ENCODE measurements at regions not wholly inside any gene's neighbourhood (a gene's known extent, or its start where the extent isn't known, plus 50 kb on each side); places are given as distances from the start of the nearest gene placed in this dataset.
"Not testable (repeated sequence)": the region's sequence is repeated elsewhere in the genome, so short reads cannot be mapped to it uniquely, and the experiment has no call there.

- DNase-seq (peak; percentile 29 to 34), FAIRE-seq (no peak)
- whole genome bisulfite sequencing, 3 donors: 60 to 75% (median 62%) methylated on average over 5 of the region's 5 CpGs
- H3K27ac ChIP-seq (ENCODE audit: low read depth in 1 of 3, low read length in 2 of 3): no peak overlapping the region
- H3K4me3 ChIP-seq (ENCODE audit: low read depth in 1 of 3, low read length in 3 of 3): no peak overlapping the region
- no peaks in the 10 kb centered on the region for H3K36me3 ChIP-seq (ENCODE audit: control insufficient read depth in 3 of 3, insufficient read depth in 2 of 3, low read depth in 1 of 3, low read length in 3 of 3)
- no peaks in the 10 kb centered on the region for H3K27me3 ChIP-seq (ENCODE audit: control insufficient read depth in 3 of 3, insufficient read depth in 3 of 3, low read length in 3 of 3)
- H3K4me1 ChIP-seq (ENCODE audit: control insufficient read depth in 3 of 3, insufficient read depth in 2 of 3, low read depth in 1 of 3, low read length in 2 of 3): peaks cover 0 to 10% (median 0%) of the 10 kb centered on the region in 3 donors
- H3K9me3 ChIP-seq (ENCODE audit: control insufficient read depth in 2 of 2, insufficient read depth in 1 of 2, low read depth in 1 of 2, low read length in 1 of 2): peaks cover 0 to 10% of the 10 kb centered on the region in 2 donors
Observed at GRCh38 chr13:50531917-50532899, 311.3 kb downstream of the DLEU7 start.

GRCh38 chr13:50535050-50535449 is 308.4 kb downstream of the DLEU7 start:
- no peak for DNase-seq
- FAIRE-seq: no peak
- no peak overlapping the region for H3K4me3 ChIP-seq (ENCODE audit: low read depth in 1 of 3, low read length in 3 of 3)

DNA sequence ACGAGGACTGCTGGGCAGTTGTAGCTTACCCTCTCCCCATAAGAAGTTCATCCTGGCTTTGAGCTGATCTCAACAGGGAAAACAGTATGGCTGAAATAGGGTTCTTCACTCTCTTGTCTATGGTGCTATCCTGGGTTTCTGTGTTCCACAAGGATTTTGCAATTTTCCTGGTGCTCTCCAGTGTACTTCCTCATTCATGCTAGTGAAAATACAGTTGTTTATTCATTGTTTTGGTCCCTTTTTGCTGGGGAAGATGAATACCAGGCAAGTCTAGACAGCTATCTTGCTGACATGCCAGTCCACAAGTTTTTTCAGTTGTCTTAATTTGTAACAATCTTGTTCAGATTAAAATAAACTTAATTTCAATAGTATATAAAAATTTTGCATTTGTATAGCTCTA is 306.5 kb downstream of the DLEU7 start:
- no peaks in the 10 kb centered on the region for H3K36me3 ChIP-seq (ENCODE audit: control insufficient read depth in 3 of 3, insufficient read depth in 2 of 3, low read depth in 1 of 3, low read length in 3 of 3)
- DNase-seq (no peak), FAIRE-seq (no peak)
- no peaks in the 10 kb centered on the region for H3K27me3 ChIP-seq (ENCODE audit: control insufficient read depth in 3 of 3, insufficient read depth in 3 of 3, low read length in 3 of 3)
- H3K9me3 ChIP-seq (ENCODE audit: control insufficient read depth in 2 of 2, insufficient read depth in 1 of 2, low read depth in 1 of 2, low read length in 1 of 2): peaks cover 0 to 14% of the 10 kb centered on the region in 2 donors
- no peaks in the 10 kb centered on the region for H3K4me1 ChIP-seq (ENCODE audit: control insufficient read depth in 3 of 3, insufficient read depth in 2 of 3, low read depth in 1 of 3, low read length in 2 of 3)
- 70 to 90% (median 73%) methylated on average over 1 of the region's 1 CpG for WGBS, 3 donors
- H3K4me3 ChIP-seq (ENCODE audit: low read depth in 1 of 3, low read length in 3 of 3): no peak overlapping the region
- no peak overlapping the region for H3K27ac ChIP-seq (ENCODE audit: low read depth in 1 of 3, low read length in 2 of 3)

More at GRCh38 chr13:50535050-50535449, 308.4 kb downstream of the DLEU7 start:
- Histone ChIP-seq H3K9me3 (ENCODE audit: control insufficient read depth in 2 of 2, insufficient read depth in 1 of 2, low read depth in 1 of 2, low read length in 1 of 2) (peaks cover 0 to 14% of the 10 kb centered on the region in 2 donors), H3K4me1 (ENCODE audit: control insufficient read depth in 3 of 3, insufficient read depth in 2 of 3, low read depth in 1 of 3, low read length in 2 of 3) (no peaks in the 10 kb centered on the region), H3K27me3 (ENCODE audit: control insufficient read depth in 3 of 3, insufficient read depth in 3 of 3, low read length in 3 of 3) (no peaks in the 10 kb centered on the region), H3K27ac (ENCODE audit: low read depth in 1 of 3, low read length in 2 of 3) (no peak overlapping the region), H3K36me3 (ENCODE audit: control insufficient read depth in 3 of 3, insufficient read depth in 2 of 3, low read depth in 1 of 3, low read length in 3 of 3) (no peaks in the 10 kb centered on the region)

- FAIRE-seq: no peak
- no peak overlapping the region for H3K27ac ChIP-seq (ENCODE audit: low read depth in 1 of 3, low read length in 2 of 3)
- H3K36me3 ChIP-seq (ENCODE audit: control insufficient read depth in 3 of 3, insufficient read depth in 2 of 3, low read depth in 1 of 3, low read length in 3 of 3): no peaks in the 10 kb centered on the region
Observed at GRCh38 chr13:50539791-50540530, 303.5 kb downstream of the DLEU7 start.

DNA sequence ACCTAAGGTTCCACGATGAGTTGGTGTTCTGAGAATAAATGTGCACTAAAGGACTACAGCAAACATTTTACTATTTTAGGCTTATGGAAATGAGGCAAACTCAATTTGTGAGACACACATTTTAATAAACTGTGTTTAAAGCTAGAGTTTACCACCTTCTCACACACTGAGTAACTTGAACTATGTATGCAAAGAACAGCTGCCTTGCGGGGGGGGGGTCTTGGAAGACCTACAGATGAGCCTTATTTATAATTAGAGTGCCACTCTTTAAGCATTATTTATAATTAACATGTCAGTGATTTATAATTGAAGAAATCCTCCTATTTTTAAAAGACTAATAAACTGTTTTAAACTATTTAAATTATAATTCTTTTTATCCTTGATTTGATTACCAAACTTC is 300.4 kb downstream of the DLEU7 start:
- 67 to 77% (median 76%) methylated on average over 2 of the region's 2 CpGs for WGBS, 3 donors

More at GRCh38 chr13:50539791-50540530, 303.5 kb downstream of the DLEU7 start:
- DNase-seq: no peak
- Histone ChIP-seq H3K4me1 (ENCODE audit: control insufficient read depth in 3 of 3, insufficient read depth in 2 of 3, low read depth in 1 of 3, low read length in 2 of 3) (no peaks in the 10 kb centered on the region), H3K9me3 (ENCODE audit: control insufficient read depth in 2 of 2, insufficient read depth in 1 of 2, low read depth in 1 of 2, low read length in 1 of 2) (peaks cover 0 to 14% of the 10 kb centered on the region in 2 donors), H3K27me3 (ENCODE audit: control insufficient read depth in 3 of 3, insufficient read depth in 3 of 3, low read length in 3 of 3) (no peaks in the 10 kb centered on the region), H3K4me3 (ENCODE audit: low read depth in 1 of 3, low read length in 3 of 3) (no peak overlapping the region)

GRCh38 chr13:50543782-50544181 is 299.7 kb downstream of the DLEU7 start:
- WGBS, 3 donors: 59 to 71% (median 62%) methylated on average over 6 of the region's 6 CpGs
- no peaks in the 10 kb centered on the region for H3K9me3 ChIP-seq (ENCODE audit: control insufficient read depth in 2 of 2, insufficient read depth in 1 of 2, low read depth in 1 of 2, low read length in 1 of 2)
- H3K4me1 ChIP-seq (ENCODE audit: control insufficient read depth in 3 of 3, insufficient read depth in 2 of 3, low read depth in 1 of 3, low read length in 2 of 3): no peaks in the 10 kb centered on the region
- FAIRE-seq (no peak), DNase-seq (no peak)
- peak overlapping the region in 1 of 3 donors; percentile 12 for H3K27ac ChIP-seq (ENCODE audit: low read depth in 1 of 3, low read length in 2 of 3)
- H3K27me3 ChIP-seq (ENCODE audit: control insufficient read depth in 3 of 3, insufficient read depth in 3 of 3, low read length in 3 of 3): no peaks in the 10 kb centered on the region
- no peak overlapping the region for H3K4me3 ChIP-seq (ENCODE audit: low read depth in 1 of 3, low read length in 3 of 3)
- no peaks in the 10 kb centered on the region for H3K36me3 ChIP-seq (ENCODE audit: control insufficient read depth in 3 of 3, insufficient read depth in 2 of 3, low read depth in 1 of 3, low read length in 3 of 3)

More for the DNA sequence above, 300.4 kb downstream of the DLEU7 start:
- no peaks in the 10 kb centered on the region for H3K9me3 ChIP-seq (ENCODE audit: control insufficient read depth in 2 of 2, insufficient read depth in 1 of 2, low read depth in 1 of 2, low read length in 1 of 2)
- no peaks in the 10 kb centered on the region for H3K27me3 ChIP-seq (ENCODE audit: control insufficient read depth in 3 of 3, insufficient read depth in 3 of 3, low read length in 3 of 3)
- no peaks in the 10 kb centered on the region for H3K4me1 ChIP-seq (ENCODE audit: control insufficient read depth in 3 of 3, insufficient read depth in 2 of 3, low read depth in 1 of 3, low read length in 2 of 3)
- DNase-seq (no peak), FAIRE-seq (no peak)
- no peak overlapping the region for H3K27ac ChIP-seq (ENCODE audit: low read depth in 1 of 3, low read length in 2 of 3)
- H3K4me3 ChIP-seq (ENCODE audit: low read depth in 1 of 3, low read length in 3 of 3): no peak overlapping the region
- no peaks in the 10 kb centered on the region for H3K36me3 ChIP-seq (ENCODE audit: control insufficient read depth in 3 of 3, insufficient read depth in 2 of 3, low read depth in 1 of 3, low read length in 3 of 3)

- no peaks in the 10 kb centered on the region for H3K36me3 ChIP-seq (ENCODE audit: control insufficient read depth in 3 of 3, insufficient read depth in 2 of 3, low read depth in 1 of 3, low read length in 3 of 3)
- no peak for FAIRE-seq
- H3K27me3 ChIP-seq (ENCODE audit: control insufficient read depth in 3 of 3, insufficient read depth in 3 of 3, low read length in 3 of 3): no peaks in the 10 kb centered on the region
Observed at GRCh38 chr13:50544211-50544610, 299.3 kb downstream of the DLEU7 start.

DNA sequence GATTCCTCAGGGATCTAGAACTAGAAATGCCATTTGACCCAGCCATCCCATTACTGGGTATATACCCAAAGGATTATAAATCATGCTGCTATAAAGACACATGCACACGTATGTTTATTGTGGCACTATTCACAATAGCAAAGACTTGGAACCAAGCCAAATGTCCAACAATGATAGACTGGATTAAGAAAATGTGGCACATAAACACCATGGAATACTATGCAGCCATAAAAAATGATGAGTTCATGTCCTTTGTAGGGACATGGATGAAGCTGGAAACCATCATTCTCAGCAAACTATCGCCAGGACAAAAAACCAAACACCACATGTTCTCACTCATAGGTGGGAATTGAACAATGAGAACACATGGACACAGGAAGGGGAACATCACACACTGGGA is 296.3 kb downstream of the DLEU7 start:
- not testable (repeated sequence) for FAIRE-seq; H3K4me3 ChIP-seq (ENCODE audit: low read depth in 1 of 3, low read length in 3 of 3); H3K36me3 ChIP-seq (ENCODE audit: control insufficient read depth in 3 of 3, insufficient read depth in 2 of 3, low read depth in 1 of 3, low read length in 3 of 3); H3K4me1 ChIP-seq (ENCODE audit: control insufficient read depth in 3 of 3, insufficient read depth in 2 of 3, low read depth in 1 of 3, low read length in 2 of 3); H3K9me3 ChIP-seq (ENCODE audit: control insufficient read depth in 2 of 2, insufficient read depth in 1 of 2, low read depth in 1 of 2, low read length in 1 of 2); H3K27ac ChIP-seq (ENCODE audit: low read depth in 1 of 3, low read length in 2 of 3); H3K27me3 ChIP-seq (ENCODE audit: control insufficient read depth in 3 of 3, insufficient read depth in 3 of 3, low read length in 3 of 3); DNase-seq
- no CpG with 5 or more reads among the region's 2 CpGs for WGBS, 3 donors

More at GRCh38 chr13:50544211-50544610, 299.3 kb downstream of the DLEU7 start:
- WGBS, 3 donors: 73 to 81% (median 79%) methylated on average over 3 of the region's 3 CpGs
- DNase-seq: no peak
- Histone ChIP-seq H3K27ac (ENCODE audit: low read depth in 1 of 3, low read length in 2 of 3) (no peak overlapping the region), H3K9me3 (ENCODE audit: control insufficient read depth in 2 of 2, insufficient read depth in 1 of 2, low read depth in 1 of 2, low read length in 1 of 2) (no peaks in the 10 kb centered on the region), H3K4me1 (ENCODE audit: control insufficient read depth in 3 of 3, insufficient read depth in 2 of 3, low read depth in 1 of 3, low read length in 2 of 3) (no peaks in the 10 kb centered on the region), H3K4me3 (ENCODE audit: low read depth in 1 of 3, low read length in 3 of 3) (no peak overlapping the region)
